ENCODE measurements at regions not wholly inside any gene's neighbourhood (a gene's known extent, or its start where the extent isn't known, plus 50 kb on each side); places are given as distances from the start of the nearest gene placed in this dataset.

DNA sequence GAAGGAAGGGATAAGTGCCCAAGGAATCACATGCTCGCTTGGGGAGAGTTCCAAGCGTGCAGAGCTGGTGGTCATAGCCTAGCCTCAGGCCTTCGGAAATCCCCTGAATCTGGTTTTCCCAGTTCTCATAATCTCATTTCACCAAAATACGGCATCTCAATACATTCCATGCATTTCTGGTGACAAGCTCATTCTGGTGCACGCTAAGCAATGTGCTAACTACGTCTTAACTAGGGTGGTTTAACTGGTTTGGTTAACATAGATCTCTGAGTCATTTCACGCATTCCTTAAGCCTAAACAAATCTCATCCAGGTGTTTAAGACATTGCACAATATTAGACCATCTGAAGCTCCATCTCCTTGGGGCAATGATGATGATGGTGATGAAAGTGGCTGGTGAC is 72.9 kb upstream of the STEAP1B start:
- TF ChIP-seq, protein P1, sequence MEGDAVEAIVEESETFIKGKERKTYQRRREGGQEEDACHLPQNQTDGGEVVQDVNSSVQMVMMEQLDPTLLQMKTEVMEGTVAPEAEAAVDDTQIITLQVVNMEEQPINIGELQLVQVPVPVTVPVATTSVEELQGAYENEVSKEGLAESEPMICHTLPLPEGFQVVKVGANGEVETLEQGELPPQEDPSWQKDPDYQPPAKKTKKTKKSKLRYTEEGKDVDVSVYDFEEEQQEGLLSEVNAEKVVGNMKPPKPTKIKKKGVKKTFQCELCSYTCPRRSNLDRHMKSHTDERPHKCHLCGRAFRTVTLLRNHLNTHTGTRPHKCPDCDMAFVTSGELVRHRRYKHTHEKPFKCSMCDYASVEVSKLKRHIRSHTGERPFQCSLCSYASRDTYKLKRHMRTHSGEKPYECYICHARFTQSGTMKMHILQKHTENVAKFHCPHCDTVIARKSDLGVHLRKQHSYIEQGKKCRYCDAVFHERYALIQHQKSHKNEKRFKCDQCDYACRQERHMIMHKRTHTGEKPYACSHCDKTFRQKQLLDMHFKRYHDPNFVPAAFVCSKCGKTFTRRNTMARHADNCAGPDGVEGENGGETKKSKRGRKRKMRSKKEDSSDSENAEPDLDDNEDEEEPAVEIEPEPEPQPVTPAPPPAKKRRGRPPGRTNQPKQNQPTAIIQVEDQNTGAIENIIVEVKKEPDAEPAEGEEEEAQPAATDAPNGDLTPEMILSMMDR (IDR thresholded peaks at IDR 0.05; ENCODE audit: low read length), result no peak
- TF ChIP-seq EZH2 (optimal IDR thresholded peaks at IDR 0.05; ENCODE audit: low read depth, low read length) (no peak), EZH2phosphoT487 (IDR thresholded peaks at IDR 0.05; ENCODE audit: low read length) (no peak)

Data from MM.1S (cell line).